ENCODE measurements at regions not wholly inside any gene's neighbourhood (a gene's known extent, or its start where the extent isn't known, plus 50 kb on each side); places are given as distances from the start of the nearest gene placed in this dataset.

DNA sequence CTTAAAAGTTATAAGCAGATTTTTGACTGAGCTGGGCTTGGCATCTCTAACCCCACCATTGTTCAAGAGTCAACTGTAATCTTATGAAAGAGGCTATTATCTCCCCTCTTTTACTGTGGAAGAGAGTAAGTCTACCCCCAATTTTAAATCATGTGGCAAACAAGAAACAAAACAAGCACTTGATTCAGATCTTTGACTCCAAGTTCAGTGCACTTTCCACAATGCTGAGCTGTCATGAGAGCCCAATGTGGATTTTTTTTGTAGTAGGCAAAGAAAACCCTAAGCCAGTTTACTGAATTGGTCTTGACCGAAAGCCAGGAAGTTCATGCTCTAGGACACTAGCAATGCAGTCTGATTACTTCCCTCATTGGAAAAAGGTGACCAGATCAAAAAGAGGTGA is 306.2 kb downstream of the GALC start:
- Histone ChIP-seq H3F3A (ENCODE audit: insufficient read depth, low read length) (no peaks in the 10 kb centered on the region), H3K9me2 (replicated peaks; ENCODE audit: insufficient read depth, low read length) (no peaks in the 10 kb centered on the region), H3K9ac (ENCODE audit: low read length) (no peak overlapping the region), H3K4me2 (ENCODE audit: low read depth, low read length) (no peak overlapping the region), H4K20me1 (ENCODE audit: insufficient read depth, low read length) (no peaks in the 10 kb centered on the region), H3K79me2 (ENCODE audit: low read length) (no peaks in the 10 kb centered on the region), H3K27me3 (replicated peaks; ENCODE audit: insufficient read depth, low read length) (no peaks in the 10 kb centered on the region), H2AFZ (ENCODE audit: low read length) (no peak overlapping the region), H3K36me3 (replicated peaks; ENCODE audit: insufficient read depth, low read length) (no peaks in the 10 kb centered on the region), H3K4me1 (ENCODE audit: low read length) (no peaks in the 10 kb centered on the region), H3K9me3 (replicated peaks; ENCODE audit: insufficient read depth, low read length) (no peaks in the 10 kb centered on the region), H3K4me3 (ENCODE audit: low read length) (no peak overlapping the region), H3K27ac (ENCODE audit: low read length) (no peak overlapping the region)
- no peak for TF ChIP-seq EZH2phosphoT487 (IDR thresholded peaks at IDR 0.05; ENCODE audit: low read length)
- TF ChIP-seq, protein P1, sequence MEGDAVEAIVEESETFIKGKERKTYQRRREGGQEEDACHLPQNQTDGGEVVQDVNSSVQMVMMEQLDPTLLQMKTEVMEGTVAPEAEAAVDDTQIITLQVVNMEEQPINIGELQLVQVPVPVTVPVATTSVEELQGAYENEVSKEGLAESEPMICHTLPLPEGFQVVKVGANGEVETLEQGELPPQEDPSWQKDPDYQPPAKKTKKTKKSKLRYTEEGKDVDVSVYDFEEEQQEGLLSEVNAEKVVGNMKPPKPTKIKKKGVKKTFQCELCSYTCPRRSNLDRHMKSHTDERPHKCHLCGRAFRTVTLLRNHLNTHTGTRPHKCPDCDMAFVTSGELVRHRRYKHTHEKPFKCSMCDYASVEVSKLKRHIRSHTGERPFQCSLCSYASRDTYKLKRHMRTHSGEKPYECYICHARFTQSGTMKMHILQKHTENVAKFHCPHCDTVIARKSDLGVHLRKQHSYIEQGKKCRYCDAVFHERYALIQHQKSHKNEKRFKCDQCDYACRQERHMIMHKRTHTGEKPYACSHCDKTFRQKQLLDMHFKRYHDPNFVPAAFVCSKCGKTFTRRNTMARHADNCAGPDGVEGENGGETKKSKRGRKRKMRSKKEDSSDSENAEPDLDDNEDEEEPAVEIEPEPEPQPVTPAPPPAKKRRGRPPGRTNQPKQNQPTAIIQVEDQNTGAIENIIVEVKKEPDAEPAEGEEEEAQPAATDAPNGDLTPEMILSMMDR (IDR thresholded peaks at IDR 0.05; ENCODE audit: low read length), result no peak
- no peak for DNase-seq

DNA sequence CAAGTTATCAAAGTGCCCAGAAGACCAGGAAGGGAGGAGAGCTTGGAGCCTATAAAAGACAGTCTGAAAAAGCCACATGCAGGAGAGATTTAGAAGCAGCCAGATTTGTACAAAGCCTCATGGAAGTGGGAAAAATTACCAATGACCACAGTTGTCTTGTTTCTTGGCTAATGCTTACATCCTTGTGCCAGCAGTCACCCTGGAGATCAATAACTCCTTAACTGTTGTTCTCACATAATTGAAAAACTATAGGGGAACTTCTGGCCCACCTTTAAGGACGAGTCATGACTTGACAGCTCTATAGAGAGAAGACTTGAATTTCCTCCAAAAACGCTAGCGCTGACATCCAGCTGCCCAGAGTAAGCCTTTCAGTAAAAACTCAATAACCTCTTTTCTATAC is 313.1 kb downstream of the GALC start:
- no peak for TF ChIP-seq EZH2 (optimal IDR thresholded peaks at IDR 0.05; ENCODE audit: low read depth, low read length)
- H3F3A ChIP-seq (ENCODE audit: insufficient read depth, low read length), result no peaks in the 10 kb centered on the region
- H4K20me1 ChIP-seq (ENCODE audit: insufficient read depth, low read length), result no peaks in the 10 kb centered on the region
- no peak overlapping the region for H3K27ac ChIP-seq (ENCODE audit: low read length)
- no peaks in the 10 kb centered on the region for H3K9me2 ChIP-seq (replicated peaks; ENCODE audit: insufficient read depth, low read length)
- H3K79me2 ChIP-seq (ENCODE audit: low read length), result no peaks in the 10 kb centered on the region
- H3K9ac ChIP-seq (ENCODE audit: low read length), result no peak overlapping the region
- no peak overlapping the region for H3K4me2 ChIP-seq (ENCODE audit: low read depth, low read length)
- no peaks in the 10 kb centered on the region for H3K27me3 ChIP-seq (replicated peaks; ENCODE audit: insufficient read depth, low read length)
- H3K4me3 ChIP-seq (ENCODE audit: low read length), result no peak overlapping the region
- no peaks in the 10 kb centered on the region for H3K9me3 ChIP-seq (replicated peaks; ENCODE audit: insufficient read depth, low read length)
- no peak overlapping the region for H2AFZ ChIP-seq (ENCODE audit: low read length)
- H3K4me1 ChIP-seq (ENCODE audit: low read length), result no peaks in the 10 kb centered on the region
- no peak for DNase-seq
- no peaks in the 10 kb centered on the region for H3K36me3 ChIP-seq (replicated peaks; ENCODE audit: insufficient read depth, low read length)

DNA sequence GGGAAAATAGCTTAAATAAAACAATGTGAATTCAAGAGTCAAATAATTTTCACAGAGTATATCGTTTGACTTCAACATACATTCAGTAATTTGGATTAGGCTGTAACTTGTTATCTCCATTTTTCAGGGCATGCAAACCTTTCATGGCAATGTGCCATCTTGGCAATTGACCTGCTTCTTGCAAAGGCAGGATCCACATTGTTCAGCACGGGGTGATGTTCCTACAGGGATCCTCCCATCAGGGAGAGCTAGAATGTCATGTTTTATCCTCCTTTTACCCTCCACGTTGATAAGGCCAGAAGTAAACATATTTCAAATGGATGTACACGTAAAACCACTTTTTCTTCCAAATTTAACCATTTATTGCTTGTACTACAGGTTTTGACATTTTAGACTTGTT is 314.4 kb downstream of the GALC start:
- H3K79me2 ChIP-seq (ENCODE audit: low read length), result no peaks in the 10 kb centered on the region
- no peaks in the 10 kb centered on the region for H3K9me3 ChIP-seq (replicated peaks; ENCODE audit: insufficient read depth, low read length)
- no peaks in the 10 kb centered on the region for H3K36me3 ChIP-seq (replicated peaks; ENCODE audit: insufficient read depth, low read length)
- DNase-seq, result no peak
- H3K9ac ChIP-seq (ENCODE audit: low read length), result no peak overlapping the region
- H3K4me3 ChIP-seq (ENCODE audit: low read length), result no peak overlapping the region
- H3K4me2 ChIP-seq (ENCODE audit: low read depth, low read length), result no peak overlapping the region
- H3K27me3 ChIP-seq (replicated peaks; ENCODE audit: insufficient read depth, low read length), result no peaks in the 10 kb centered on the region
- no peaks in the 10 kb centered on the region for H4K20me1 ChIP-seq (ENCODE audit: insufficient read depth, low read length)
- H3K4me1 ChIP-seq (ENCODE audit: low read length), result no peaks in the 10 kb centered on the region
- H3K27ac ChIP-seq (ENCODE audit: low read length), result no peak overlapping the region
- H3K9me2 ChIP-seq (replicated peaks; ENCODE audit: insufficient read depth, low read length), result no peaks in the 10 kb centered on the region
- no peak overlapping the region for H2AFZ ChIP-seq (ENCODE audit: low read length)
- TF ChIP-seq, protein P1 (IDR thresholded peaks at IDR 0.05; ENCODE audit: low read length), result no peak
- TF ChIP-seq EZH2phosphoT487 (IDR thresholded peaks at IDR 0.05; ENCODE audit: low read length) (no peak), EZH2 (optimal IDR thresholded peaks at IDR 0.05; ENCODE audit: low read depth, low read length) (no peak)
- no peaks in the 10 kb centered on the region for H3F3A ChIP-seq (ENCODE audit: insufficient read depth, low read length)

DNA sequence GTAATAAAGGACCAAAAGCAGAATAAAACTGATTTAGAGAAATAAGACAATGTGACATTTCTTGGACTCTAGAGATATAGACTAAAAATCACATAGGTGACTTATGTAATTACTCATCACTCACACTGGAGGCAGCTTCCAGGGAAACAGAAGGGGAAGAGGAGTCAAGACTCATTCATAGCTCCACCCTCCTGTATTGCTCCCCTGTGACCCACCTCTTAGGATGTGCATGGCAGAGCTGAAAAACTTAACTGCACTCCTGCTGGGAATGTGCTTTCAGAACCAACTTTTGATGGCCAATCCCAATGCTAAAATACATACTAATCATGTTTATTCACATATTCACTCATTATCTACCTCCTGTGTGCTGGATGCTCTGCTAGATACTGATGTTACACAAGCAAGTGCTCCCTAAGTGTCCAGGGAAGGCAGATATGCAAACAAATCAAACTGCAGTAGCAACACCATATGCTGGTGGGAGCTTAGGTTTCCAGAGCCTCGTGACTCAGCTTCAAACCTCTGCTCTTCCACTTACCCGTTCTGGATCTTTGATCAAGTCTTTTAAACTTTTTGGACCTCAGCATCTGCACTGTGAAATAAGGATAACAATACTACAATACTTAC is 316.1 kb downstream of the GALC start:
- no peak for DNase-seq
- H3K79me2 ChIP-seq (ENCODE audit: low read length), result no peaks in the 10 kb centered on the region
- H3F3A ChIP-seq (ENCODE audit: insufficient read depth, low read length), result no peaks in the 10 kb centered on the region
- TF ChIP-seq, protein P1 (IDR thresholded peaks at IDR 0.05; ENCODE audit: low read length), result no peak
- TF ChIP-seq EZH2phosphoT487 (IDR thresholded peaks at IDR 0.05; ENCODE audit: low read length), result no peak
- H3K27me3 ChIP-seq (replicated peaks; ENCODE audit: insufficient read depth, low read length), result no peaks in the 10 kb centered on the region
- no peaks in the 10 kb centered on the region for H3K9me3 ChIP-seq (replicated peaks; ENCODE audit: insufficient read depth, low read length)
- no peak overlapping the region for H3K4me2 ChIP-seq (ENCODE audit: low read depth, low read length)
- no peaks in the 10 kb centered on the region for H3K4me1 ChIP-seq (ENCODE audit: low read length)
- no peak overlapping the region for H3K27ac ChIP-seq (ENCODE audit: low read length)
- no peaks in the 10 kb centered on the region for H3K36me3 ChIP-seq (replicated peaks; ENCODE audit: insufficient read depth, low read length)
- no peaks in the 10 kb centered on the region for H4K20me1 ChIP-seq (ENCODE audit: insufficient read depth, low read length)
- H2AFZ ChIP-seq (ENCODE audit: low read length), result no peak overlapping the region
- no peaks in the 10 kb centered on the region for H3K9me2 ChIP-seq (replicated peaks; ENCODE audit: insufficient read depth, low read length)
- H3K4me3 ChIP-seq (ENCODE audit: low read length), result no peak overlapping the region
- H3K9ac ChIP-seq (ENCODE audit: low read length), result no peak overlapping the region
